ENCODE measurements at regions not wholly inside any gene's neighbourhood (a gene's known extent, or its start where the extent isn't known, plus 50 kb on each side); places are given as distances from the start of the nearest gene placed in this dataset.
"Not testable (repeated sequence)": the region's sequence is repeated elsewhere in the genome, so short reads cannot be mapped to it uniquely, and the experiment has no call there.

DNA sequence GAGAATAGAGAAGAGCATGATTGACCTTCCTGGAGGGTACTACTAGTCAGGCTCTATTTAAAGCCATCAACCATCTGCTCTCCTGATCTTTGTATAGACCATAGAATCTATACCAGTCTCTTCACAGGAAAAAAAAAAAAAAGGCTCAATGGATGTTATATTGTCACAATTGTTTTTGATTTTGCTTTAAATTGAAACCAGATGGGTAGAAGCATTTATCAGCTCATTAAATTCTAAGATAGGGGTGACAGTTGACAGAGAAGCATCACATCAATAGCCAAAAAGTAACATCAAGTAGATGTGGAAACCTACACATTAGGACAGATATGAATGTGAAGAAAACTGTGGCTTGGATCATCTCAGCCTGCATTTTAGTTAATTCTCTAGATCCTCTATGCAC is 558.9 kb upstream of the MBL2 start:
- DNase-seq (ENCODE audit: low spot score) = no peak

- DNase-seq (ENCODE audit: low spot score) = not testable (repeated sequence)
Measured at GRCh38 chr10:53326401-53327305, 554.1 kb upstream of the MBL2 start.

GRCh38 chr10:53325066-53325465 is 552.5 kb upstream of the MBL2 start:
- no peak for DNase-seq (ENCODE audit: low spot score)

- DNase-seq (ENCODE audit: low spot score) = no peak
Measured at GRCh38 chr10:53315709-53316108, 543.1 kb upstream of the MBL2 start.

DNA sequence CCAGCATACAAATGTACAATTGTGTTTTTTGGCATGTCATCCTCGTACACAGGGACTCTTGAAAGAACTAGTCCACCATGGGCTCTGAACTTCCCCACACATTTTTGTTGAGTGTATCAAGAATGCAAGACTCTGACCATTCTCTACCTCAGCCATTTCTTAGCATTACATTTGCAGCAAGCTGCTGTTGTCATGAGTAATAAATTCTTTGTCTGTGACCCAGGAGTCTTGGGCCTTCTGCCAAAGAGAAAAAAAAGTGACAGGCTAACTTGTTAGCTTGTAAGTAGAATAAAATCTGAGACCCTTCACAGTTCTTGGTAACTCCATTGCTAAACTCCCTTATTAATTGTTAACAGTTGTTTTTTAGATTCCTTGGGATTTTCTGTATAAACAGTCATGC is 542.3 kb upstream of the MBL2 start:
- peak; percentile 24 for DNase-seq (ENCODE audit: low spot score)

GRCh38 chr10:53298443-53298842 is 525.9 kb upstream of the MBL2 start:
- no peak for DNase-seq (ENCODE audit: low spot score)

DNA sequence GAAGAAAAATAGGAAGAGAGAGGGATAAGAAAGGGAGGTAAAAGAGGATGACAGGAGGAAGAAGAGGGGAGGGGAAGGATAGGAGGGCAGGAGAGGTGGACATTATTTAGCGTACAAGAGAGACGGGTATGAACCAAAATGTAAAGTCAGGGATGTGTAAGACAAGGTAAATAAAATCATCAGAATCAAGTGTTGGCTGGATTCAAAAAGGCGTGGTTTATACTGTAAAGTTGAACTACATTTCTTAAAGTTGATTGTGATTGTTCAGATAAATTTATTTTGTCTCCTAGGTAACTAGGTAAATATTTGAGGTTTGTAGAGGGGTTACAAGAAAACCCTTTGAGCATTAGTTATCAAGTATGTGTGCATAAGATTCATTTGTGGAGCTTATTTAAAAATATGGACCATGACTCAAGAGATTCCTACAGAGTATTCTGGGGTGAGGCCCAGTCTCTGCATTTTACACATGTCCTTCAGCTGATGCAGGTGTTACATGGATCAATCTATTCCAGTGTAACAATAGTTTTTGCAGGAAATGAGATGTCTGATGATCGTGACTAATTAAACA is 512.1 kb upstream of the MBL2 start:
- DNase-seq (ENCODE audit: low spot score) = no peak

GRCh38 chr10:53276797-53277196 is 504.2 kb upstream of the MBL2 start:
- DNase-seq (ENCODE audit: low spot score) = no peak

- DNase-seq (ENCODE audit: low spot score) = no peak
Measured at GRCh38 chr10:53269482-53269881, 496.9 kb upstream of the MBL2 start.

- DNase-seq (ENCODE audit: low spot score) = no peak
Measured at GRCh38 chr10:53260213-53260612, 487.6 kb upstream of the MBL2 start.

DNA sequence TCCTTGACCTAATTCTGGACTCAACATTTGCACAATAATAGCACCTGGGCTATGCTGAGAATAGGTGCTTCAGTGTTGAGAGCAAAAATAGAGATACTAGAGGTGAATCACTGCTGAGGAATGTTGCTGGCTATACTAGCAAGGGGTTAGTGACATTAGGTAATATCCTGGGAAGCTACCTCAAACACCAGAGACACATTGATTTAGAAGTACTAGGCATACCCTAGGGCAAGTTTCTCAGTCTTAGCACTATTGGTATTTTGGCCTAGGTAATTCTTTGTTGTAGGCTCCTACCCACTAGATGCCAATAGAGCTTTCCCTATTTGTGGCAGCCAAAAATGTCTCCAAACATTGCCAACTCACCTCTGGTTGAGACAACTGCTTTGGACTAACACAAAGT is 484.0 kb upstream of the MBL2 start:
- no peak for DNase-seq (ENCODE audit: low spot score)

GRCh38 chr10:53255661-53256205 is 483.1 kb upstream of the MBL2 start:
- no peak for DNase-seq (ENCODE audit: low spot score)

DNA sequence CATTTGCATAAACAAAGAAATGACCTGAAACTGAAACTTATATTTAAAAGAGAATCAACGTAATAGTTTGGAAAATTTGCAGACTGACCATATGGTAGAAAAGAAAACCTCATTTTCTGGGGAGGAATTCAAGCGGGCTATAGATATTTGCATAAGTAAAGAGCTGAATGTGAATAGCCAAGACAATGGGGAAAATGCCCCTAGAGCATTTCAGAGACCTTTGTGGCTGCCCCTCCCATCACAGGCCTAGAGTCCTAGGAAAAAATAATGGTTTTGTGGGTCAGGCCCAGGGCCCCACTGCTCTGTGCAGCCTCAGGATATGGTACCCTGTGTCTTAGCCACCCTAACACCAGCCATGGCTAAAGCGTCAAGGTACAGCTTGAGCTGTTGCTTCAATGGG is 480.6 kb upstream of the MBL2 start:
- DNase-seq (ENCODE audit: low spot score) = no peak

DNA sequence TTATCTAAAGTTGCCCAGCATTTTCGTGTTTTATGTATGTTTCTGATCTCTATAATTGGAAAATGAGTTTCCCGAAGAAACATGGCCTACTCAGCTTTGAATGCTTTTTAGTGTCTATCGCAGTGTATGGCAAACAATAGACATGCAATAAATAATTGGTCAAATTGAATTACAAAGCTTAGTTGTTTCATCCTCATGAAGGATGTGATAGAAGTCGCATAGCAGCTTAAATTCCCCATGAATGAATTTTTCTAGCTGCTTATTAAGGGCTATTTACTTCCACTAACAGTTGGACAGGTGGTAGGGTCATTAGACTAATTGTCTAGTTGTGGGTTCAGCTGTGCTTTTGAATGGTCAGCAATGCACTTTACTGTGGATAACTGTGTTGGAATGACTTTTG is 467.3 kb upstream of the MBL2 start:
- DNase-seq (ENCODE audit: low spot score) = no peak

DNA sequence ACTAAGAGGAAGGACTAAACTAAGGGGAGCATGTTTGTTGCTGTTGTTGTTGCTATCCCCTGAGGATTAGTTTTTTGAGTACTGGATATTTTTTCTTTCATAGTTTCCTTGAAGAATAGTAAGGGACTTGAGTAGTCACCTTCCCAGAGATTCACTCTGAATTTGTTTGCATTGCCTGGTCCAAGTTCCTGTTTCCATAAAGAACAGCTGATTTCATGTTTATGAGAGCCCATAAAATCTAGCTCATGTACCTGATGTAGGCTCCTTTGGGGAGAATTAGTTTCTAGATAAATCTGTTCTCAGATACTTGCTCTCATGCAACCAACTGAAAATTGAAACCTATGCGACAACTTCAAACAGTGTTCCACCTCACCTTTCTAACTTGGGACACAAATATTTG is 464.4 kb upstream of the MBL2 start:
- no peak for DNase-seq (ENCODE audit: low spot score)

DNA sequence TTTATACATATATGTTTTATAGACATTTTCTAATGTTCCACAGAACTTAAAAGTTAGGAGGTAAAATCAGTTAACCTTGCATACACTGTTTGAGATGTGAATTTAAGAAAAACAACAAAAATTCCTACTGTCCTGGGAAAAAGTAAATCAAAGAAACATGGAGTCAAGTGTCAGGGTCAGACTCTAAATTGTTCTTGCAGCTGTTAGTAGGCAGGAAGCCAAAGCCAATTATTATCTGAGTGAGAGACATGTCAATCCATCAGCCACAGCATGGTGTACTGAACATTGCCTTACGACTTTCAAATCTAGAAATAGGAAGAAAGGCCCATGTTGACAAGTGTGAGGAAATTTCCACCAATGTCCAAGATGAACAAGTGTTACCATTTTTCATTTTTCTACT is 461.2 kb upstream of the MBL2 start:
- no peak for DNase-seq (ENCODE audit: low spot score)

DNA sequence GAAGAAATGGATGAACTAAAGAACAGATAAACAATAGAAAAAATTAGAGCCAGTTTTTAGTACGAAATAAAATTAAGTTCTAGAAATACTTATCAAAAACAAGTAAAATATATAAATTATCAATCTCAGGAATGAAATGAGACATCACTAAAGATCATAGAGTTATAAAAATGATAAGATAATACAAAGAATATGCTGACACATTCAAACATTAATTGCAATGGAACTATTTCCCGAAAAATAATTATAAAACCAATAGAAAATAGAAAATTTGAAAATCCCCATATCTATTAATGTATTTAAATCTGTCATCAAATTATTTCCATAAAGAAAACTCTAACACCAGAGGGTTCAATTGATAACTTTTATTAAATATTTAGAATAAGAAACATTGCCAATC is 458.1 kb upstream of the MBL2 start:
- no peak for DNase-seq (ENCODE audit: low spot score)

- DNase-seq (ENCODE audit: low spot score) = no peak
Measured at GRCh38 chr10:53223851-53224250, 451.3 kb upstream of the MBL2 start.

- no peak for DNase-seq (ENCODE audit: low spot score)
Measured at GRCh38 chr10:53222806-53223205, 450.2 kb upstream of the MBL2 start.

DNA sequence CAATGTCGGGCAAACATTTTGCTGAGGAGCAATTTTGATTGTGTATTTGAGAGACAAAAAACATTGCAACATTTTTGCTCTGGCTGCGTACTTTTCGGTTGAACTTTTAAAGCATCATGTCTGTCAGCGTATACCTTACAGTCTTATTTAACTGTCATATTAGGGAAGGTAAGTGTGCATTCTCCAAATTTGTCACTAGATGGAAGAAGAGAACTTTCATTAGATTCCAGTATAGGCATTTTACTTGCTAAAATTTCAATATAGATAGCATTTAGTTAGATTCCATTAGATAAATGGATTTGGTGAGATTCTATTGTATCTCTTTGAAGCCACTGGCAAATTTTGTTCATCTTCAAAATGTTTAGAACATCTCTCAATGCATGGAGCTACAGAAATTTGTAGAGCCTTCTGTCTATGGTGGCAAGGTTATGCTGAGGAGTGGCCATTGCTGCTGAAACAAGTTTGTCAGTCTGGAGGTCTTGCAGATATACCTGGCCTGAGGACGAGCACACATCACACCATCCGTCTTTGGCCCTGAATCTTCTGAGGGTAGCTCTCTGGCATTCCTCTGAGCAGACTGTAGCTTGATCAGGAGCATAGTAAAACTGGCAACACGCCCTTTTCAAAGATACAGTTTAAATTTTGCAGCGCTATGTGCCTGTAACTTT is 437.5 kb upstream of the MBL2 start:
- peak; percentile 26 for DNase-seq (ENCODE audit: low spot score)

DNA sequence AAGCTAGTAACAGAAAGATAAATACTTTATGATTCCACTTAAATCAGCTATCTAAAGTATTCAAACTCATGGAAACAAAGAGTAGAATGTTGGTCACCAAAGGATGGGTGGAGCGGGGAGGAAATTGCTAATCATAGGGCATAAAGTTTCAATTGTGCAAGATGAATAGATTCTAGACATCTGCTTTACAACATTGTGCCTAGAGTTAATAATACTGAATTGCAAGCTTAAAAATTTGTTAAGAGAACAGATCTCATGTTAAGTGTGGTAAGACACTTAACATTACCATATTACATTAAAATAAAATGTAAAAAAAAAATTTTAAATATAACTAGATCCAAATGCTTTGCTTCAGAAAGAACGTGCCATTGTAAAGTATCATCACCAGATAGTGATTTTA is 411.1 kb upstream of the MBL2 start:
- DNase-seq (ENCODE audit: low spot score) = no peak

- DNase-seq (ENCODE audit: low spot score) = no peak
Measured at GRCh38 chr10:53177468-53177867, 404.9 kb upstream of the MBL2 start.

- no peak for DNase-seq (ENCODE audit: low spot score)
Measured at GRCh38 chr10:53166325-53166724, 393.7 kb upstream of the MBL2 start.

Data from LoVo (cell line).